GM19023 (cell line): ENCODE measurements at regions not wholly inside any gene's neighbourhood (a gene's known extent, or its start where the extent isn't known, plus 50 kb on each side); places are given as distances from the start of the nearest gene placed in this dataset.
A peak's percentile ranks its signal among the peaks of the same experiment; 100 is the strongest.

Source experiments
- ATAC-seq: cut with Tn5 transposase; IDR thresholded peaks from one replicate; pipeline ENCODE4 v1.9.1; 2021; ENCODE audit warnings: mild to moderate bottlenecking, moderate library complexity; ENCODE audit not compliant: unreplicated experiment

GRCh38 chr13:97561182-97561581, 127.2 kb downstream of the RAP2A start:
- no peak for ATAC-seq

- no peak for ATAC-seq
Measured at GRCh38 chr13:97562962-97563361, 129.0 kb downstream of the RAP2A start.

- ATAC-seq = no peak
Measured at GRCh38 chr13:97564956-97565355, 131.0 kb downstream of the RAP2A start.

- ATAC-seq = no peak
Measured at GRCh38 chr13:97565906-97566305, 131.9 kb downstream of the RAP2A start.

GRCh38 chr13:97566907-97567306, 132.9 kb downstream of the RAP2A start:
- ATAC-seq = no peak

GRCh38 chr13:97567510-97568243, 133.7 kb downstream of the RAP2A start:
- peak; percentile 93 for ATAC-seq

- no peak for ATAC-seq
Measured at GRCh38 chr13:97568850-97569249, 134.9 kb downstream of the RAP2A start.

- ATAC-seq = no peak
Measured at GRCh38 chr13:97569841-97570240, 135.9 kb downstream of the RAP2A start.

GRCh38 chr13:97570442-97570841, 136.5 kb downstream of the RAP2A start:
- no peak for ATAC-seq

GRCh38 chr13:97573011-97573410, 139.0 kb downstream of the RAP2A start:
- no peak for ATAC-seq

GRCh38 chr13:97574926-97575325, 141.0 kb downstream of the RAP2A start:
- ATAC-seq = no peak

GRCh38 chr13:97577026-97577425, 143.1 kb downstream of the RAP2A start:
- no peak for ATAC-seq

GRCh38 chr13:97582170-97582569, 148.2 kb downstream of the RAP2A start:
- no peak for ATAC-seq

- ATAC-seq = no peak
Measured at GRCh38 chr13:97583907-97584497, 150.0 kb downstream of the RAP2A start.

- ATAC-seq = no peak
Measured at GRCh38 chr13:97586941-97587340, 153.0 kb downstream of the RAP2A start.

- ATAC-seq = no peak
Measured at GRCh38 chr13:97588993-97589392, 155.0 kb downstream of the RAP2A start.

GRCh38 chr13:97600458-97601075, 166.6 kb downstream of the RAP2A start:
- no peak for ATAC-seq

GRCh38 chr13:97615266-97615665, 181.3 kb downstream of the RAP2A start:
- no peak for ATAC-seq

- ATAC-seq = no peak
Measured at GRCh38 chr13:97616385-97616784, 182.4 kb downstream of the RAP2A start.

- ATAC-seq = no peak
Measured at GRCh38 chr13:97621025-97621424, 187.1 kb downstream of the RAP2A start.

- ATAC-seq = no peak
Measured at GRCh38 chr13:97621631-97622030, 187.7 kb downstream of the RAP2A start.

- ATAC-seq = no peak
Measured at GRCh38 chr13:97627566-97627965, 193.6 kb downstream of the RAP2A start.
